ENCODE measurements at regions not wholly inside any gene's neighbourhood (a gene's known extent, or its start where the extent isn't known, plus 50 kb on each side); places are given as distances from the start of the nearest gene placed in this dataset.

- TF ChIP-seq CTCF (IDR thresholded peaks at IDR 0.05) = no peak
- TF ChIP-seq POLR2A (IDR thresholded peaks at IDR 0.05) = no peak
- TF ChIP-seq POLR2AphosphoS5 (IDR thresholded peaks at IDR 0.05; ENCODE audit: insufficient read depth in 1 of 2, low read depth in 1 of 2) = no peak
Observed at GRCh38 chr3:103077910-103078309, 643.1 kb downstream of the ZPLD1 start.
